GM12878 (cell line): ENCODE measurements at regions not wholly inside any gene's neighbourhood (a gene's known extent, or its start where the extent isn't known, plus 50 kb on each side); places are given as distances from the start of the nearest gene placed in this dataset.

Source experiments
- ATAC-seq: fragments of 200-7000 bp; cut with Tn5 transposase; 3 replicates; pipeline ENCODE4 v1.9.1; 2020; ENCODE audit warnings: mild to moderate bottlenecking, moderate library complexity
- BruUV-seq: library from RNA; stranded (reverse); fragments of 400-500 nt; replicated peaks from 2 replicates; lab custom pipeline; 2021; lab: Mats Ljungman, UMichigan
- CTCF ChIA-PET: fragments of 300-600 bp; sonication (Branson Sonifier 250); formaldehyde crosslinking; extraction: SDS; loops from one replicate; lab custom pipeline; 2021; ENCODE audit warnings: inconsistent platforms; lab: Yijun Ruan, JAX
- POLR2A ChIA-PET: fragments of 350-600 bp; formaldehyde crosslinking; extraction: SDS; loops from one replicate; lab custom pipeline; 2021; ENCODE audit warnings: inconsistent platforms; lab: Charles Lee
- RAD21 ChIA-PET: fragments of 300-600 bp; sonication (Branson Sonifier 250); formaldehyde crosslinking; loops from one replicate; lab custom pipeline; 2023; ENCODE audit warnings: antibody characterized with exemption; ENCODE audit not compliant: unreplicated experiment; lab: Charles Lee
- SMC1A ChIA-PET: fragments of 300-600 bp; sonication (Branson Sonifier 250); formaldehyde crosslinking; loops from one replicate; lab custom pipeline; 2023; ENCODE audit not compliant: unreplicated experiment, uncharacterized antibody; lab: Charles Lee
- DNase-seq: peaks from one replicate; pipeline ENCODE4 v3.0.0-alpha.2; 2011; ENCODE audit warnings: low read depth, low spot score
- FAIRE-seq: peaks from 3 replicates; lab custom pipeline; 2011; peaks lifted over from hg19 to GRCh38; lab: Jason Lieb, UNC
- H2AFZ ChIP-seq: 2 replicates; pipeline ENCODE4 v1.6.0; 2011; ENCODE audit warnings: low read depth, low read length, control low read depth; ENCODE audit not compliant: control insufficient read depth
- H3K27ac ChIP-seq: 2 replicates; pipeline ENCODE4 v1.5.1; 2011; ENCODE audit warnings: control low read depth; ENCODE audit not compliant: control insufficient read depth, insufficient read depth
- H3K27me3 ChIP-seq, 2 experiments: replicated peaks in 1 of 2; 2 replicates each; pipeline versions ENCODE4 v1.6.0 to v1.6.1; 2011; ENCODE audit warnings: low read length in 1 of 2; ENCODE audit not compliant: control insufficient read depth in 2 of 2, insufficient read depth in 2 of 2
- H3K36me3 ChIP-seq, 2 experiments: 2 replicates each; pipeline ENCODE4 v1.5.1; 2011; ENCODE audit warnings: low read length in 1 of 2; ENCODE audit not compliant: control insufficient read depth in 2 of 2, insufficient read depth in 2 of 2
- H3K4me1 ChIP-seq: 2 replicates; pipeline ENCODE4 v1.6.1; 2011; ENCODE audit warnings: mild to moderate bottlenecking, low read length, moderate library complexity, mixed read lengths; ENCODE audit not compliant: control insufficient read depth, insufficient read depth
- H3K4me2 ChIP-seq: 2 replicates; pipeline ENCODE4 v1.6.0; 2011; ENCODE audit warnings: control low read depth; ENCODE audit not compliant: control insufficient read depth, insufficient read depth
- H3K4me3 ChIP-seq: fragments of 200-600 bp; sonication (generic); 2 replicates; pipeline ENCODE4 v1.5.1; 2016
- H3K79me2 ChIP-seq: 2 replicates; pipeline ENCODE4 v1.6.0; 2011; ENCODE audit warnings: low read length; ENCODE audit not compliant: control insufficient read depth, insufficient read depth
- H3K9ac ChIP-seq: 2 replicates; pipeline ENCODE4 v1.8.0; 2011; ENCODE audit warnings: low read length, control low read depth, mixed read lengths; ENCODE audit not compliant: control insufficient read depth, insufficient read depth
- H3K9me3 ChIP-seq: replicated peaks from 3 replicates; pipeline ENCODE4 v1.5.1; 2011; ENCODE audit warnings: mild to moderate bottlenecking, low read length; ENCODE audit not compliant: control insufficient read depth, insufficient read depth
- H4K20me1 ChIP-seq: 2 replicates; pipeline ENCODE4 v1.6.0; 2011; ENCODE audit not compliant: control insufficient read depth, insufficient read depth
- EED ChIP-seq: sonication (generic); IDR thresholded peaks from 2 replicates; pipeline ENCODE4 v1.6.1; 2016; ENCODE audit warnings: antibody characterized with exemption, low read depth
- FOXM1 ChIP-seq: IDR thresholded peaks from 2 replicates; pipeline ENCODE4 v1.6.1; 2012; ENCODE audit warnings: low read depth, mild to moderate bottlenecking, inconsistent platforms, low read length, moderate library complexity
- RUNX3 ChIP-seq: IDR thresholded peaks from 2 replicates; pipeline ENCODE4 v1.6.1; 2012; ENCODE audit warnings: low read length, inconsistent platforms
- STAT1 ChIP-seq: fragments of 450-650 bp; conservative IDR thresholded peaks from 2 replicates; pipeline ENCODE4 v1.6.1; 2014; ENCODE audit warnings: antibody characterized with exemption, mild to moderate bottlenecking
- YBX1 ChIP-seq: fragments of 450-650 bp; IDR thresholded peaks from 2 replicates; pipeline ENCODE4 v1.6.1; 2016; ENCODE audit warnings: antibody characterized with exemption
- WGBS: methylation state at CpG from one replicate; pipeline ENCODE4 v1.1.6; 2016; ENCODE audit warnings: low lambda C conversion rate; ENCODE audit not compliant: insufficient replicate concordance, insufficient coverage; ENCODE audit errors: missing lambda C conversion rate; 5-methylcytosine and 5-hydroxymethylcytosine counted together
- in situ Hi-C: fragments of 300-500 bp; cut with MboI; formaldehyde crosslinking; loops from 9 replicates; pipeline ENCODE4 v1.14.3; 2018; ENCODE audit warnings: mixed read lengths
- intact Hi-C: fragments of 100-400 bp; cut with micrococcal nuclease; formaldehyde crosslinking; loops from one replicate; pipeline ENCODE4 v1.14.2; 2022; ENCODE audit not compliant: unreplicated experiment
- TF ChIP-seq, protein P1 (sequence below): fragments of 450-650 bp; IDR thresholded peaks from 2 replicates; pipeline ENCODE4 v1.6.1; 2018; ENCODE audit warnings: mild to moderate bottlenecking, low read depth, moderate library complexity; ENCODE audit not compliant: partially characterized antibody

GRCh38 chr3:181230258-181230657 lies 240.7 kb upstream of the DNAJC19 start:
- no peak overlapping the region for H3K9ac ChIP-seq
- no peaks in the 10 kb centered on the region for H3K79me2 ChIP-seq
- RAD21 ChIA-PET = no interaction called here
- no peaks in the 10 kb centered on the region for H3K4me1 ChIP-seq
- FAIRE-seq = no peak
- H3K4me2 ChIP-seq = no peak overlapping the region
- no peak for ATAC-seq
- H4K20me1 ChIP-seq = no peaks in the 10 kb centered on the region
- no peak for DNase-seq
- intact Hi-C loops (no loop called here), in situ Hi-C loops (no loop called here)
- H3K36me3 ChIP-seq = no peaks in the 10 kb centered on the region
- CTCF ChIA-PET = no interaction called here
- H3K9me3 ChIP-seq = no peaks in the 10 kb centered on the region
- no TSS peak for BruUV-seq
- H3K4me3 ChIP-seq = no peak overlapping the region
- POLR2A ChIA-PET = no interaction called here
- H3K27me3 ChIP-seq = no peaks in the 10 kb centered on the region
- no peak overlapping the region for H2AFZ ChIP-seq
- no peak overlapping the region for H3K27ac ChIP-seq
- TF ChIP-seq, protein P1, sequence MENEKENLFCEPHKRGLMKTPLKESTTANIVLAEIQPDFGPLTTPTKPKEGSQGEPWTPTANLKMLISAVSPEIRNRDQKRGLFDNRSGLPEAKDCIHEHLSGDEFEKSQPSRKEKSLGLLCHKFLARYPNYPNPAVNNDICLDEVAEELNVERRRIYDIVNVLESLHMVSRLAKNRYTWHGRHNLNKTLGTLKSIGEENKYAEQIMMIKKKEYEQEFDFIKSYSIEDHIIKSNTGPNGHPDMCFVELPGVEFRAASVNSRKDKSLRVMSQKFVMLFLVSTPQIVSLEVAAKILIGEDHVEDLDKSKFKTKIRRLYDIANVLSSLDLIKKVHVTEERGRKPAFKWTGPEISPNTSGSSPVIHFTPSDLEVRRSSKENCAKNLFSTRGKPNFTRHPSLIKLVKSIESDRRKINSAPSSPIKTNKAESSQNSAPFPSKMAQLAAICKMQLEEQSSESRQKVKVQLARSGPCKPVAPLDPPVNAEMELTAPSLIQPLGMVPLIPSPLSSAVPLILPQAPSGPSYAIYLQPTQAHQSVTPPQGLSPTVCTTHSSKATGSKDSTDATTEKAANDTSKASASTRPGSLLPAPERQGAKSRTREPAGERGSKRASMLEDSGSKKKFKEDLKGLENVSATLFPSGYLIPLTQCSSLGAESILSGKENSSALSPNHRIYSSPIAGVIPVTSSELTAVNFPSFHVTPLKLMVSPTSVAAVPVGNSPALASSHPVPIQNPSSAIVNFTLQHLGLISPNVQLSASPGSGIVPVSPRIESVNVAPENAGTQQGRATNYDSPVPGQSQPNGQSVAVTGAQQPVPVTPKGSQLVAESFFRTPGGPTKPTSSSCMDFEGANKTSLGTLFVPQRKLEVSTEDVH = no peak
- TF ChIP-seq RUNX3 (no peak), EED (no peak), YBX1 (no peak), STAT1 (no peak), FOXM1 (no peak)
- TF ChIP-seq, all 136 proteins: peak for 0
- SMC1A ChIA-PET = interaction anchor here (1.1 kb wide), 1 partner anchor 126 kb away, joined by 3 read pairs; no protein-coding TSS in a partner anchor
- WGBS = 43% methylated on average over 5 of the region's 5 CpGs
